GM23338 (cell line): ENCODE measurements at regions not wholly inside any gene's neighbourhood (a gene's known extent, or its start where the extent isn't known, plus 50 kb on each side); places are given as distances from the start of the nearest gene placed in this dataset.

Experiments
- ATAC-seq: fragments of 200-7000 bp; cut with Tn5 transposase; 3 replicates; pipeline ENCODE4 v1.9.1; 2020
- DNase-seq: peaks from one replicate; pipeline ENCODE4 v3.0.0-alpha.2; 2015; ENCODE audit warnings: low spot score
- H2AFZ ChIP-seq: fragments of 200-600 bp; sonication (generic); 2 replicates; pipeline ENCODE4 v1.8.0; 2016; ENCODE audit warnings: antibody characterized with exemption, mild to moderate bottlenecking, moderate library complexity
- H3F3A ChIP-seq: fragments of 200-600 bp; sonication (generic); replicated peaks from 2 replicates; pipeline ENCODE4 v1.8.0; 2017; ENCODE audit warnings: antibody characterized with exemption, mixed run types, low read depth
- H3K27ac ChIP-seq: fragments of 200-600 bp; sonication (generic); 2 replicates; pipeline ENCODE4 v1.6.1; 2016; ENCODE audit warnings: low read depth
- H3K27me3 ChIP-seq: fragments of 200-600 bp; sonication (generic); 2 replicates; pipeline ENCODE4 v1.8.0; 2016; ENCODE audit warnings: mild to moderate bottlenecking, mixed run types, moderate library complexity; ENCODE audit not compliant: insufficient read depth
- H3K36me3 ChIP-seq: fragments of 200-600 bp; sonication (generic); 2 replicates; pipeline ENCODE4 v1.8.0; 2016; ENCODE audit warnings: mild to moderate bottlenecking; ENCODE audit not compliant: insufficient read depth
- H3K4me1 ChIP-seq: fragments of 200-600 bp; sonication (generic); 2 replicates; pipeline ENCODE4 v1.8.0; 2016; ENCODE audit warnings: mild to moderate bottlenecking, moderate library complexity; ENCODE audit not compliant: insufficient read depth
- H3K4me2 ChIP-seq: fragments of 200-600 bp; sonication (generic); 2 replicates; pipeline ENCODE4 v1.7.1; 2017; ENCODE audit warnings: mixed run types
- H3K4me3 ChIP-seq: fragments of 200-600 bp; sonication (generic); 2 replicates; pipeline ENCODE4 v1.6.1; 2016; ENCODE audit warnings: mixed run types
- H3K79me2 ChIP-seq: fragments of 200-600 bp; sonication (generic); replicated peaks from 2 replicates; pipeline ENCODE4 v1.8.0; 2017; ENCODE audit warnings: mild to moderate bottlenecking; ENCODE audit not compliant: insufficient read depth
- H3K9me2 ChIP-seq: fragments of 200-600 bp; sonication (generic); 2 replicates; pipeline ENCODE4 v1.8.0; 2017; ENCODE audit not compliant: insufficient read depth
- H4K20me1 ChIP-seq: fragments of 200-600 bp; sonication (generic); replicated peaks from 2 replicates; pipeline ENCODE4 v1.8.0; 2017; ENCODE audit warnings: mild to moderate bottlenecking; ENCODE audit not compliant: insufficient read depth
- H3K27ac Mint-ChIP-seq: 2 replicates; pipeline ENCODE4 v1.8.0; 2020; ENCODE audit warnings: inconsistent platforms, mild to moderate bottlenecking, moderate library complexity, mixed read lengths
- H3K27me3 Mint-ChIP-seq: 3 replicates; pipeline ENCODE4 v1.8.0; 2022; ENCODE audit warnings: low read depth, mild to moderate bottlenecking, moderate library complexity, mixed read lengths, inconsistent platforms; ENCODE audit not compliant: insufficient read depth, poor library complexity
- H3K36me3 Mint-ChIP-seq: 3 replicates; pipeline ENCODE4 v1.8.0; 2021; ENCODE audit warnings: low read depth, mild to moderate bottlenecking, inconsistent platforms, moderate library complexity, mixed read lengths
- H3K4me1 Mint-ChIP-seq: 3 replicates; pipeline ENCODE4 v1.8.0; 2020; ENCODE audit warnings: mild to moderate bottlenecking, inconsistent platforms, mixed read lengths
- H3K4me3 Mint-ChIP-seq: 3 replicates; pipeline ENCODE4 v1.8.0; 2021; ENCODE audit warnings: moderate library complexity, mild to moderate bottlenecking, inconsistent platforms, mixed read lengths
- H3K9me3 Mint-ChIP-seq: 3 replicates; pipeline ENCODE4 v1.8.0; 2020; ENCODE audit warnings: moderate library complexity, mild to moderate bottlenecking, inconsistent platforms, mixed read lengths
- ETS1 ChIP-seq: IDR thresholded peaks from 2 replicates; pipeline ENCODE4 v1.6.1; 2016; ENCODE audit warnings: antibody characterized with exemption
- EZH2phosphoT487 ChIP-seq: fragments of 200-600 bp; sonication (generic); IDR thresholded peaks from one replicate; pipeline ENCODE4 v1.8.1; 2018; ENCODE audit warnings: antibody characterized with exemption; ENCODE audit not compliant: unreplicated experiment
- JUNB ChIP-seq: IDR thresholded peaks from one replicate; pipeline ENCODE4 v1.6.1; 2016; ENCODE audit warnings: antibody characterized with exemption; ENCODE audit not compliant: unreplicated experiment
- NANOG ChIP-seq: IDR thresholded peaks from 2 replicates; pipeline ENCODE4 v1.6.1; 2016; ENCODE audit warnings: antibody characterized with exemption, borderline replicate concordance
- POLR2AphosphoS5 ChIP-seq: IDR thresholded peaks from 2 replicates; pipeline ENCODE4 v1.6.1; 2016; ENCODE audit warnings: antibody characterized with exemption, low read depth
- STAT1 ChIP-seq: IDR thresholded peaks from one replicate; pipeline ENCODE4 v1.6.1; 2016; ENCODE audit warnings: antibody characterized with exemption; ENCODE audit not compliant: unreplicated experiment
- ZNF114 ChIP-seq: fragments of 250-450 bp; sonication (Bioruptor Pico); IDR thresholded peaks from 2 replicates; pipeline ENCODE4 v1.5.0; 2020; ENCODE audit warnings: mild to moderate bottlenecking, moderate library complexity
- TF ChIP-seq, protein P1 (sequence below): IDR thresholded peaks from one replicate; pipeline ENCODE4 v1.6.1; 2018; ENCODE audit warnings: antibody characterized with exemption; ENCODE audit not compliant: unreplicated experiment
- TF ChIP-seq, protein P2 (sequence below): fragments of 250-450 bp; sonication (Bioruptor Pico); IDR thresholded peaks from 2 replicates; pipeline ENCODE4 v1.5.0; 2020; ENCODE audit warnings: mild to moderate bottlenecking, moderate library complexity

DNA sequence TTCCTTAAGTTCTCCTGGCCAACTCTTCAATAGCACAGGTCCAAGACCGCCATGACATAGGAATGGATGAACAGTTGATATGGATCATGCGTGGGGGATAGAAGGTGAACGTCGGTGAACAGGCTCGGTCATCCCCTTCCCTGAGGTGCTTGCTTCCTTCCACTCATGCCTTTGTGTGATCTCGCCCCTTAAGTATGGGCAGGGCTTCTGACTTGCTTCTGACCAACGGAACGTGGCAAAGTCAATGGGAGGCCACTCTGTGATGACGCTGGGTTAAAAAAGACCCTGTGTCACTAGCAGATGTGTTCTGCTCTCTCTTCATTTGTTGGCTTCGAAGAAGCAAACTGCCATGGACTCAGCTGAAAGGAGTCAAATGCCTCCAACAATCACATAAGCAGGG, 240.5 kb upstream of the TUT7 start:
- Mint-ChIP-seq H3K36me3 (peaks cover 4% of the 10 kb centered on the region; the same call in 2 of the 3 replicates), H3K4me3 (no peak overlapping the region), H3K27me3 (no peaks in the 10 kb centered on the region), H3K4me1 (peaks cover 15% of the 10 kb centered on the region), H3K27ac (no peak overlapping the region), H3K9me3 (peaks cover 11% of the 10 kb centered on the region; the same call in 2 of the 3 replicates)
- no peaks in the 10 kb centered on the region for H3K27me3 ChIP-seq
- H3K4me2 ChIP-seq, result no peak overlapping the region
- no peak for ATAC-seq
- DNase-seq, result no peak
- no peaks in the 10 kb centered on the region for H4K20me1 ChIP-seq
- H3K36me3 ChIP-seq, result no peaks in the 10 kb centered on the region
- no peaks in the 10 kb centered on the region for H3K79me2 ChIP-seq
- H3K4me3 ChIP-seq, result no peak overlapping the region
- H3K9me2 ChIP-seq, result peaks cover 3% of the 10 kb centered on the region; the same call in 1 of the 2 replicates
- no peaks in the 10 kb centered on the region for H3F3A ChIP-seq
- peaks cover 12% of the 10 kb centered on the region; the same call in 1 of the 2 replicates for H3K4me1 ChIP-seq
- H3K27ac ChIP-seq, result no peak overlapping the region
- H2AFZ ChIP-seq, result no peak overlapping the region
- TF ChIP-seq NANOG (no peak), EZH2phosphoT487 (no peak), ETS1 (no peak), STAT1 (no peak), ZNF114 (CRISPR knock-in tag) (no peak)
- TF ChIP-seq, protein P1, sequence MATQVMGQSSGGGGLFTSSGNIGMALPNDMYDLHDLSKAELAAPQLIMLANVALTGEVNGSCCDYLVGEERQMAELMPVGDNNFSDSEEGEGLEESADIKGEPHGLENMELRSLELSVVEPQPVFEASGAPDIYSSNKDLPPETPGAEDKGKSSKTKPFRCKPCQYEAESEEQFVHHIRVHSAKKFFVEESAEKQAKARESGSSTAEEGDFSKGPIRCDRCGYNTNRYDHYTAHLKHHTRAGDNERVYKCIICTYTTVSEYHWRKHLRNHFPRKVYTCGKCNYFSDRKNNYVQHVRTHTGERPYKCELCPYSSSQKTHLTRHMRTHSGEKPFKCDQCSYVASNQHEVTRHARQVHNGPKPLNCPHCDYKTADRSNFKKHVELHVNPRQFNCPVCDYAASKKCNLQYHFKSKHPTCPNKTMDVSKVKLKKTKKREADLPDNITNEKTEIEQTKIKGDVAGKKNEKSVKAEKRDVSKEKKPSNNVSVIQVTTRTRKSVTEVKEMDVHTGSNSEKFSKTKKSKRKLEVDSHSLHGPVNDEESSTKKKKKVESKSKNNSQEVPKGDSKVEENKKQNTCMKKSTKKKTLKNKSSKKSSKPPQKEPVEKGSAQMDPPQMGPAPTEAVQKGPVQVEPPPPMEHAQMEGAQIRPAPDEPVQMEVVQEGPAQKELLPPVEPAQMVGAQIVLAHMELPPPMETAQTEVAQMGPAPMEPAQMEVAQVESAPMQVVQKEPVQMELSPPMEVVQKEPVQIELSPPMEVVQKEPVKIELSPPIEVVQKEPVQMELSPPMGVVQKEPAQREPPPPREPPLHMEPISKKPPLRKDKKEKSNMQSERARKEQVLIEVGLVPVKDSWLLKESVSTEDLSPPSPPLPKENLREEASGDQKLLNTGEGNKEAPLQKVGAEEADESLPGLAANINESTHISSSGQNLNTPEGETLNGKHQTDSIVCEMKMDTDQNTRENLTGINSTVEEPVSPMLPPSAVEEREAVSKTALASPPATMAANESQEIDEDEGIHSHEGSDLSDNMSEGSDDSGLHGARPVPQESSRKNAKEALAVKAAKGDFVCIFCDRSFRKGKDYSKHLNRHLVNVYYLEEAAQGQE, result no peak

DNA sequence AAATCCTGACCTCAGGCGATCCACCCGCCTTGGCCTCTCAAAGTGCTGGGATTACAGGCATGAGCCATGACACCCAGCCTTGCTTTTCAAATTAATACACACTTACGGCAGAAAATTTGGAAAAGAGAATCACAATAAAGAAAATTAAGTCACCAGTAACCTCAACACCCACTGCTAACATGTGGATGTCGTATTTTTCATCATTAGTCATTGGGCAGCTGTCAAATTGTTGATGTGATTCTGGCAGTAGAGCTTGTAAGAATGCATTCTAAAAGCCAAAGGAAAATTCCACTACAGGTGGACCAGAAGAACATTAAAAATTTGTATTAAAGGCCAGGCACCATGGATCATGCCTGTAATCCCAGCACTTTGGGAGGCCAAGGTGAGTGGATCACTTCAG, 237.3 kb upstream of the TUT7 start:
- Histone ChIP-seq H3K9me2 (peaks cover 3% of the 10 kb centered on the region; the same call in 1 of the 2 replicates), H3K4me1 (no peaks in the 10 kb centered on the region), H3K27me3 (no peaks in the 10 kb centered on the region), H3F3A (no peaks in the 10 kb centered on the region), H3K36me3 (no peaks in the 10 kb centered on the region), H4K20me1 (no peaks in the 10 kb centered on the region), H3K4me2 (no peak overlapping the region), H3K4me3 (no peak overlapping the region), H3K27ac (no peak overlapping the region), H2AFZ (no peak overlapping the region), H3K79me2 (no peaks in the 10 kb centered on the region)
- H3K4me3 Mint-ChIP-seq, result no peak overlapping the region
- ATAC-seq (no peak), DNase-seq (no peak)
- peaks cover 4% of the 10 kb centered on the region for H3K27me3 Mint-ChIP-seq
- H3K36me3 Mint-ChIP-seq, result no peaks in the 10 kb centered on the region
- peaks cover 2% of the 10 kb centered on the region; the same call in 2 of the 3 replicates for H3K9me3 Mint-ChIP-seq
- H3K27ac Mint-ChIP-seq, result no peak overlapping the region
- no peaks in the 10 kb centered on the region; the same call in 2 of the 3 replicates for H3K4me1 Mint-ChIP-seq
- TF ChIP-seq JUNB (no peak), STAT1 (no peak), NANOG (no peak), ETS1 (no peak), POLR2AphosphoS5 (no peak)
- TF ChIP-seq, protein P2, sequence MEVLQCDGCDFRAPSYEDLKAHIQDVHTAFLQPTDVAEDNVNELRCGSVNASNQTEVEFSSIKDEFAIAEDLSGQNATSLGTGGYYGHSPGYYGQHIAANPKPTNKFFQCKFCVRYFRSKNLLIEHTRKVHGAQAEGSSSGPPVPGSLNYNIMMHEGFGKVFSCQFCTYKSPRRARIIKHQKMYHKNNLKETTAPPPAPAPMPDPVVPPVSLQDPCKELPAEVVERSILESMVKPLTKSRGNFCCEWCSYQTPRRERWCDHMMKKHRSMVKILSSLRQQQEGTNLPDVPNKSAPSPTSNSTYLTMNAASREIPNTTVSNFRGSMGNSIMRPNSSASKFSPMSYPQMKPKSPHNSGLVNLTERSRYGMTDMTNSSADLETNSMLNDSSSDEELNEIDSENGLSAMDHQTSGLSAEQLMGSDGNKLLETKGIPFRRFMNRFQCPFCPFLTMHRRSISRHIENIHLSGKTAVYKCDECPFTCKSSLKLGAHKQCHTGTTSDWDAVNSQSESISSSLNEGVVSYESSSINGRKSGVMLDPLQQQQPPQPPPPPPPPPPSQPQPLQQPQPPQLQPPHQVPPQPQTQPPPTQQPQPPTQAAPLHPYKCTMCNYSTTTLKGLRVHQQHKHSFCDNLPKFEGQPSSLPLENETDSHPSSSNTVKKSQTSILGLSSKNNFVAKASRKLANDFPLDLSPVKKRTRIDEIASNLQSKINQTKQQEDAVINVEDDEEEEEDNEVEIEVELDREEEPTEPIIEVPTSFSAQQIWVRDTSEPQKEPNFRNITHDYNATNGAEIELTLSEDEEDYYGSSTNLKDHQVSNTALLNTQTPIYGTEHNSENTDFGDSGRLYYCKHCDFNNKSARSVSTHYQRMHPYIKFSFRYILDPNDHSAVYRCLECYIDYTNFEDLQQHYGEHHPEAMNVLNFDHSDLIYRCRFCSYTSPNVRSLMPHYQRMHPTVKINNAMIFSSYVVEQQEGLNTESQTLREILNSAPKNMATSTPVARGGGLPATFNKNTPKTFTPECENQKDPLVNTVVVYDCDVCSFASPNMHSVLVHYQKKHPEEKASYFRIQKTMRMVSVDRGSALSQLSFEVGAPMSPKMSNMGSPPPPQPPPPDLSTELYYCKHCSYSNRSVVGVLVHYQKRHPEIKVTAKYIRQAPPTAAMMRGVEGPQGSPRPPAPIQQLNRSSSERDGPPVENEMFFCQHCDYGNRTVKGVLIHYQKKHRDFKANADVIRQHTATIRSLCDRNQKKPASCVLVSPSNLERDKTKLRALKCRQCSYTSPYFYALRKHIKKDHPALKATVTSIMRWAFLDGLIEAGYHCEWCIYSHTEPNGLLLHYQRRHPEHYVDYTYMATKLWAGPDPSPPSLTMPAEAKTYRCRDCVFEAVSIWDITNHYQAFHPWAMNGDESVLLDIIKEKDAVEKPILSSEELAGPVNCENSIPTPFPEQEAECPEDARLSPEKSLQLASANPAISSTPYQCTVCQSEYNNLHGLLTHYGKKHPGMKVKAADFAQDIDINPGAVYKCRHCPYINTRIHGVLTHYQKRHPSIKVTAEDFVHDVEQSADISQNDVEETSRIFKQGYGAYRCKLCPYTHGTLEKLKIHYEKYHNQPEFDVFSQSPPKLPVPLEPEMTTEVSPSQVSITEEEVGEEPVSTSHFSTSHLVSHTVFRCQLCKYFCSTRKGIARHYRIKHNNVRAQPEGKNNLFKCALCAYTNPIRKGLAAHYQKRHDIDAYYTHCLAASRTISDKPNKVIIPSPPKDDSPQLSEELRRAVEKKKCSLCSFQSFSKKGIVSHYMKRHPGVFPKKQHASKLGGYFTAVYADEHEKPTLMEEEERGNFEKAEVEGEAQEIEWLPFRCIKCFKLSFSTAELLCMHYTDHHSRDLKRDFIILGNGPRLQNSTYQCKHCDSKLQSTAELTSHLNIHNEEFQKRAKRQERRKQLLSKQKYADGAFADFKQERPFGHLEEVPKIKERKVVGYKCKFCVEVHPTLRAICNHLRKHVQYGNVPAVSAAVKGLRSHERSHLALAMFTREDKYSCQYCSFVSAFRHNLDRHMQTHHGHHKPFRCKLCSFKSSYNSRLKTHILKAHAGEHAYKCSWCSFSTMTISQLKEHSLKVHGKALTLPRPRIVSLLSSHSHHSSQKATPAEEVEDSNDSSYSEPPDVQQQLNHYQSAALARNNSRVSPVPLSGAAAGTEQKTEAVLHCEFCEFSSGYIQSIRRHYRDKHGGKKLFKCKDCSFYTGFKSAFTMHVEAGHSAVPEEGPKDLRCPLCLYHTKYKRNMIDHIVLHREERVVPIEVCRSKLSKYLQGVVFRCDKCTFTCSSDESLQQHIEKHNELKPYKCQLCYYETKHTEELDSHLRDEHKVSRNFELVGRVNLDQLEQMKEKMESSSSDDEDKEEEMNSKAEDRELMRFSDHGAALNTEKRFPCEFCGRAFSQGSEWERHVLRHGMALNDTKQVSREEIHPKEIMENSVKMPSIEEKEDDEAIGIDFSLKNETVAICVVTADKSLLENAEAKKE, result no peak
